Islet precursor cell (in vitro differentiated cells): ENCODE measurements at regions not wholly inside any gene's neighbourhood (a gene's known extent, or its start where the extent isn't known, plus 50 kb on each side); places are given as distances from the start of the nearest gene placed in this dataset.
"Not testable (repeated sequence)": the region's sequence is repeated elsewhere in the genome, so short reads cannot be mapped to it uniquely, and the experiment has no call there.

ENCODE experiments used
- DNase-seq: peaks from one replicate; pipeline ENCODE4 v3.0.0-alpha.2; 2018

DNA sequence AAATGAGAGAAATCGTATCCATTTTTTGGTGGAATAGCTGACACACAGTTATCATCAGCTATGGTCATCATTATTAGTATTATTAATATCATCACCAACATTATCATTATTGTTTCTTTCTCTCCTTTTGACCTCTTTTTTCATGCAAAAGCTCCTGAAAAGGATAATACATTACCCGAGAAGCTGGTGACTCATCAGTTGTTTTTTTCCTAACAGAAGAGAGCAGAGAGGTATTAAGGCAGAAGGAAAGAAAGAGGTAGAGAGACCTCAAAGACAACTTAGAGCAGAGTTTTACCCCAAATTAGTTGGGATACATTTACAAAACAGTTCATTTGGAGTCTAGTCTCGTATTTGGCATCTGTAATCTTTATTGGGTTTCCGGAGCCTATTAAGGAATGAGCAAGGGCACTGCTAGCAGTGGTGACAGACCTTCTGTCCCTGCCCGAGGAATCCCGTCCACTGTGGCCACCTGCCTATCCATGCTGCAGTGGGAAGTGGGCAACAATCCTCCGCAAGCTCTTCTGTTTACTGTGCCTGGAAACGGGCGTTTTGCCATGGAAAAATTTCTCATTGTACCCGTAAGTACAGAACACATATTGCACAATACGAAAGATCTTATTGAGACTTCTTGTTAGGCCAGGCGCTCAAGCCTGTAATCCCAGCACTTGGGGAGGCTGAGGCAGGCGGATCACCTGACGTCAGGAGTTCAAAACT is 170.0 kb upstream of the MKLN1 start:
- DNase-seq: no peak

DNA sequence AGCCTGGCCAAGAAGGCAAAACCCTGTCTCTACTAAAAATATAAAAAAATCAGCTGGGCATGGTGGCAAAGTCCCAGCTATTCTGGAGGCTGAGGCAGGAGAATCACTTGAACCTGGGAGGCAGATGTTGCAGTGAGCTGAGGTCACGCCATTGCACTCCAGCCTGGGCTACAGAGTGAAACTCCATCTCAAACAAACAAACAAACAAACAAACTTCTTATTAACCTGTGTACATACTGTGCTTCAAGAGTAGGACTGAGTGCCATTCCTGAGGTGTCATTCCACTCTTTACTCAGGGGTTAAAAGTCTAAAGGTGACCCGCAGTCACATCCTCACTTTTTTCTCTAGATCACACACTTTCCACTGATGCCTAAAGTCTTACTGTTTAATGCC is 169.4 kb upstream of the MKLN1 start:
- DNase-seq: not testable (repeated sequence)

DNA sequence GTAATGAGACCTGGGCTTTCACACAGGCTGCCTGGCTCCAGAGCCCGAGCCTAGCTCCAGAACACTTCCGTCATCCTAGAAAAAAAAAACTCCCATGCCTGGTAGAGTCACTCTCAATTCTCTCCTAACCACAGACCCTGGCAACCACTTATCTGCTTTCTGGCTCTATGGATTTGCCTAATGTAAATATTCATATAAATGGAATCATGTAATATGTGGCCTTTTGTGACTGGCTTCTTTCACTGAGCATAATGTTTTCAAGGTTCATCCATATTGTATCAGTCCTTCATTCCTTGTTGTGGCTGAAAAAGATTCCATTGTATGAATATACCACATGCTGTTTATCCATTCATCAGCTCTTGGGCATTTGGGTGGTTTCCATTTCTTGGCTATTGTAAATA is 167.7 kb upstream of the MKLN1 start:
- DNase-seq: no peak

DNA sequence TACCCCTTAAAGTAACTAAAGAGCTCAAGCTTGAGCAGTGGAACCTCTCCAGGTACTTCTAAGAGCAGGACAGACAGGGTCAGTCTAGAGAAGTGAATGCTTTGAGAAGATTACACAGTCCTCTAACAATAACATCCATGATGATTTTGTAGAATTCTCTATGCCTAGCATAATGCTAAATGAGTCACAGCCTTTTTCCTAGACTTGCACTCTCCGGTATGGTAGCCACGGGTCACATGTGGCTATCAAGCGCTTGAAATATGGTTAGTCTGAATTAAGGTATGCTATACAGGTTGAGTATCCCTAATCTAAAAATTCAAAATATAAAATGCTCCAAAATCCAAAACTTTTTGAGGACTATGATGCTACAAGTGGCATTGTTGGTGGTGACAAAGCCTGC is 166.6 kb upstream of the MKLN1 start:
- DNase-seq: no peak

DNA sequence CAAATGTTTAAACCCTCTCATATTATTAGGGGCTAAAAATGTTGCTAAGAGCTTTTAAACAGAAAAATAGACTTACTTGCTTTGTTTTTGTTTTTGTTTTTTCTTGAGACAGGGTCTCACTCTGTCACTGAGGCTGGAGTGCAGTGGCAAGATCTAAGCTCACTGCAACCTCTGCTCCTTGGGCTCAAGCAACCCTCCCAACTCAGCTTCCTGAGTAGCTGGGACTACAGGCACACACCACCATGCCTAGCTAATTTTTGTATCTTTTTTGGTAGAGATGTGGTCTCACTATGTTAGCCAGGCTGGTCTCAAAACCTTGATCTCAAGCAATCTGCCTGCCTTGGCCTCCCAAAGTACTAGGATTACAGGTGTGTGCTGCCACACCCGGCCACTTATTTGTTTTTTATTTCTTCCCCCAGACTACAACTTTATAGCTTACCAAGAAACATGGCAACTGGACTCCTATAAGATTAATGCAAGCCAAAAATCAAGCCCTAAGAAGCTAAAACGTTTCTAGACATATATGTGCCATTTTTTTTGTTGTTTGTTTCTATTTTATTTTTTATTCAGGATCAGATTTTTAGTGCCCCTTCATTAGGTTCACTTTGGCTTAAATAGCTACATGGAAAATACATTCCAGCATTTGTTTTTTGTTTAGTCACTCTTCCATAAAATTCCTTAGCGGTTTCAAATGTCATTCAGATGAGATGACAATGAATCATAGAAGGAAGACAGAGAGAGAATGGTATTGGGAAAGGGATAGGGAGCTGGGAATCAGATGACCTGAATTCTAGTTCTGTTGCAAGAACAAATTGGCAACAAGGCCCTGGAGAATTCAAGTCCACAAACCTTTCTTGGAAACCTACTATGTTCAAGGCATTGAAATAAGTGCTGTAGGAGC is 163.4 kb upstream of the MKLN1 start:
- DNase-seq: no peak

DNA sequence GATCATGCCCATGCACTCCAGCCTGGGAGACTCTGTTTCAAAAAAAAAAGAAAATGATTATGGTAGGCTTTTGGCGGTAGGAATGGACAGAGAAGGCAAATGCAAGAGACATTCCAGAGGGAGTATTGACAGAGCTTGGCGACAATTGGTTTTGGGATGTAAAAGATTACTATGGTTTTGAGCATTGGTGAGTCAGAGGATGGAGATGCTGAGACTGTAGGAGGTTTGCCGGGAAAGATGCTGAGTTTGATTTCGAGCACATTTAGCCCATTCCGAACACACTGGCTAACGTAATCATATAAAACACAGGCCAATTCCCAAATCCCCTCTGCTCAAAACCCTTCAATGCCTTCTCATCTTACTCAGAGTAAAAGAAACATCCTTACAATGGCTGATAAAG is 161.6 kb upstream of the MKLN1 start:
- no peak for DNase-seq

DNA sequence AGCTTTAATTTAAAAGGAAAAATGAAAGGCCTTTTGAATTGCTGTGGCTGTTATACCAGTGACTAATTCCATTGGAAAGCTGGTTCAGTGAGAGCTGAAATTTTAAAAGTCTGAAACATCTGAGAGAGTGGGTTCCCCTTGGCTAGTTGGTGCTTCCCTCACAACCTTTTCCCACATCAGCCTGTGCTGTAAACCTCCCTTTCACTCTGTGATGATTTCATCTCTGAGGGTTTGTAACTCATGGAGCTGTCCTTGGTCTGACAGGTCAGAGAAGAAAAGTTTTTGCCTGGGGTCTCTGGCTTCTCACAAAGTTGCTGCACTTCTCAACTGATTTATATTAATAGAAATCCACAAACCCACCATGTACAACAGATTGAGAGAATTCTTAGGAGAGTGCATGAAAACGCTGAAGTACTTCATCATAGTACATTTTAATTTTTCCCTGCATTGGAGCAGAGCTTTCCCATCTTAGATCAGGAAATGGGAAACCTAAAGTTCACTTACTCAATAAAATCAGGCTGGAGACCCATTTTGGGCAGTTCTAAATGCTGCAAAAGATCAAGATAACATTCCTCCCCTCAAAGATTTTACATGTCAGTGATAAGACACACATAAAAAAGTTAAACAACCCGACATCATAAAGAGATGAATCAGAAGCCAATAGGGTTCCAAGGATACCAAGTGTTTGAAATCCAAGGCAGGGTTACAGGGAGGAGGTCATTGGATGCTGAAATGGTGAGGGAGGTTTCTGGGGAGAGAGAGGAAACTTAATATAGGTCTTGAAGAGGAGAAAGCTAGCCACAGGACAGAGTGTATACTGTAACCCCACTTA is 157.0 kb upstream of the MKLN1 start:
- DNase-seq: no peak

DNA sequence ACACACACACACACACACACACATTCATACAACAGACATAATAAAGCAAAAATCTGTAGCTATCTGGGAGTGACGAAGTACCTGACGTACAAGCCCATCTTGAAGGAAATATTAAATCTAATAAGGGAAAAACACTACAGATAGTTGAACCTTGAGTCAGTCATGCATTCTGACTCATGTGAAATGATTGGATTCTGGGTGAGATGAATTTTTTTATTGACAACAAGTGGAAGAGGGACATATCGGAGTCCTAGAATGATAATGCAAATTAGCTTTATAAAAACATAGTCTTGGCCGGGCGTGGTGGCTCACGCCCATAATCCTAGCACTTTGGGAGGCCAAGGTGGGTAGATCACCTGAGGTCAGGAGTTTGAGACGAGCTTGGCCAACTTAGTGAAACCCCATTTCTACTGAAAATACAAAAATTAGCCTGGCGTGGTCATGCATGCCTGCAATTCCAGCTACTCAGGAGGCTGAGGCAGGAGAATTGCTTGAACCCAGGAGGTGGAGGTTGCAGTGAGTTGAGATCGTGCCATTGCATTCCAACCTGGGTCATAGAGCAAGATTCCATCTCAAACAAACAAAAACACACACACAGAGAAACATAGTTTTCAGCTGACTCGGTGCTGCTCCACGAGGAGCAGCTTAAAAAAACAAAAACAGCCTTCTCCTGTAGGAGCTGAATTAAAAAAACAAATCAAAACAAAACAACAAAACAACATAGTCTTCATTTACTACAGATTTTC is 154.4 kb upstream of the MKLN1 start:
- no peak for DNase-seq

DNA sequence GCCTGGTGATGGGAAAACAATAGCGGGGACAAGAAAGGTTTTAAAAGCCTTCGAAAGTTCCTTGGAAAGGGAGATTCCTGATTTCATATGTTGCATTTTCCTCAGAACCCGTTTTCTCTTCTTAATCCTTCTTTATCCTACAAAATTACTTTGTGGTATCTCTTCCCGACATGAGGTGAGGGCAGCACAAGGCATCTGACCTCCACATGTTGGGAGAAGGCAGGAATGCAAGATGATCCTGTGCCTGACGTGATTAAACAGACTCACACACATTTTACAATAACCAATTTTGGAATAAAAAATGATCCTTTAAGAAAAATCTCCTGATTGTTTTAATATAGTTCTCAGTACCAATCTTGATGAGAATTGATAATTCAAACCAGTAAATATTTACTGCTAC is 153.3 kb upstream of the MKLN1 start:
- DNase-seq: no peak

DNA sequence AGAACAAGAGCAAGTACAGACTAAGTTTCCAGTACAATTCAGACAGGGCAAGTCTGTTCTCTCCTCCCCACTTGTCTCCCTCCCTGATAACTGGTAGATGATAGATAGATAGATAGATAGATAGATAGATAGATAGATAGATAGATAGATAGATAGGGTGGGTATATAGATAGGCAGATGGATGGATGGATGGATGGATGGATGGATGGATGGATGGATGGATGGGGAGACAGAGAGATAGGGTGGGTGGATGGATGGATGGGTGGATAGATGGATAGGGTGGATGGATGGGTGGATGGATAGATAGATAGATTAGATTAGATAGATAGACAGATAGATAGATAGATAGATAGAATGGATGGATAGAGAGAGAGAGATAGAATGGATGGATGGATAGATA is 152.8 kb upstream of the MKLN1 start:
- no peak for DNase-seq

DNA sequence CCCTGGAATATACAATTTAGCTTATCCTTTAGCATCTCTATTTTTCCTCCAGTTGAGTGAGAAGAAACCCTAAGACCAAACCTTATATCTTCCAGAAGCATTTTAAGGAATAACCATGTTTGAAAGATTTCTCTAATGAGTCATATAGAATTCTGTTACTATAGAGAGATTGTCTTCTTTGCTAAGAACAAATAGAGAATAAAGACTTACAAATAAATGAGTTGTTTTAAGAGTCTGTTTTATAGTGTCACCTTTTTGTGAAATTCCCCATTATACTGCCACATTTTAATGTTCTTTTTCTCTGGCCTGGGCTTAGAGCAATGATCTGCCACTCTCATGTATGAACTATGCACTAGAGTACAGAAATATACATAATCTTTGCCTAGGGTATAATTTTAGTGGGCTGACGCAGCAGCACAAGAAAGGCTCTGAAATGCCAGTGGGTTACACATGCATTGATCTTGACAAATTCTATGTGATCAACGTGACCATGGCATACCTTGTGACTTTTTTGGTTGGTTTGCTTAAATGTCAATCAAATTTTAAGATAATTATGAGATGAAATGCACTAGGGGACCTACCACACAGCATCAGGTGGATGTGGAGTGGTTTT is 145.1 kb upstream of the MKLN1 start:
- DNase-seq: no peak

DNA sequence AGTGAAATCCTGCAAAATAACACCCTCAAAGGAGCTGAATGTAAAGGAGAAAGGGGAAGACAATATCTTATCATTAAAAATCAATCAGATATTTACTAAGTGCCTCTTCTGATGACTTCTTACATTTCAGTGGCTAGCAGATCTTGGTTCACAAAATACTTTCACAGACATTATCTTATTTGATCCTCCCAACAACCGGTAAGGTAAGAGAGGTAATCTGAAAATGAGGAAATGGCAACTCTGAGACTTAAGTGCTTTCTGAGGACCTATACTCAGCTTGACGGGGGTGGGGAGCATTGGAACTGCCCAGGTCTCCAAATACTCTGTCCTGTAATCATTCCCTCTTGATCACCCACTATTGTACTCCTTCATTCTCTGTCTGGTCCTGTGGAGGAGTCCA is 144.6 kb upstream of the MKLN1 start:
- no peak for DNase-seq

DNA sequence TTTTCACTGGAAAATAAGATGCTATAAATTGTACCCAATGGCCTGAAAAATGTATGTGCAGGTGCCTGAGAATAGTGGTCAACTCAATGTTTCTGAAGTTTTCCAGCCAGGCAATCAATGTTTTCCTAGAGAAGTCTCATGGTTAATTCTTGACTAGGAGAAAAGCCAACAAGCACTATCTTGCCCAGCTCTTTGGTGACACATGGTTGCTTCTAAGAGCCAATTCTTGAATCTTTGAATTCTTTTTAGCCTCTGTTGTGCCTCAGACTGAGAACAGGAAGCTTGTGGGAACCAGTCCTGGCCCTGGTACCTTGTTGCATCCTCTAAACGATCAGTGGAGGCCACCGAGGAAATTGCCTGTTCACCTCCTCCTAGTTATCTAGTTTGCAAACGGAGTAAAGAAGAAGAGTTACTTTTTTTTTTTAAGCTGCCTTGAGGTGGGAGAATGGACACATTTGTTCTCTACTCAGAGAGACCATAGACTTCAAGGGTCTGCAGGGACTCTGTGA is 144.0 kb upstream of the MKLN1 start:
- no peak for DNase-seq

DNA sequence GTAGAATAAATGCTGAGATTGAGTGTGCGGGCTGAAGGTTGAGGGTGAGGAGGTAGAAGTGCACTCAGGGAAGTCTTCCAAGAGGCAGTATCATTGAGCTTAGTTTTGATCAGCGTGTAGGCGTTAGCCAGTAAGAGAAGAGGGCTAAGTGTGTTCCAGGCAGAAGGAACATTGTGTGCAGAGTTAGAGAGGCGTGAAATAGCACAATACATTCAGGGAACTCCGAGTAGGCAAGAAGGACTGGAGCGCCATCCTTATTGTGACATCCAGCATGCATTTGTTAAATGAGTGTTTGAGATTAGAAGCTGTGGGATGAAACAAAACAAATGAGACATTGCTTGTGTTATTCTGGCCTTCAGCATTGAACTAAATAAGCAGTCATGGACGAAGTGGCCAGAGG is 140.9 kb upstream of the MKLN1 start:
- no peak for DNase-seq

DNA sequence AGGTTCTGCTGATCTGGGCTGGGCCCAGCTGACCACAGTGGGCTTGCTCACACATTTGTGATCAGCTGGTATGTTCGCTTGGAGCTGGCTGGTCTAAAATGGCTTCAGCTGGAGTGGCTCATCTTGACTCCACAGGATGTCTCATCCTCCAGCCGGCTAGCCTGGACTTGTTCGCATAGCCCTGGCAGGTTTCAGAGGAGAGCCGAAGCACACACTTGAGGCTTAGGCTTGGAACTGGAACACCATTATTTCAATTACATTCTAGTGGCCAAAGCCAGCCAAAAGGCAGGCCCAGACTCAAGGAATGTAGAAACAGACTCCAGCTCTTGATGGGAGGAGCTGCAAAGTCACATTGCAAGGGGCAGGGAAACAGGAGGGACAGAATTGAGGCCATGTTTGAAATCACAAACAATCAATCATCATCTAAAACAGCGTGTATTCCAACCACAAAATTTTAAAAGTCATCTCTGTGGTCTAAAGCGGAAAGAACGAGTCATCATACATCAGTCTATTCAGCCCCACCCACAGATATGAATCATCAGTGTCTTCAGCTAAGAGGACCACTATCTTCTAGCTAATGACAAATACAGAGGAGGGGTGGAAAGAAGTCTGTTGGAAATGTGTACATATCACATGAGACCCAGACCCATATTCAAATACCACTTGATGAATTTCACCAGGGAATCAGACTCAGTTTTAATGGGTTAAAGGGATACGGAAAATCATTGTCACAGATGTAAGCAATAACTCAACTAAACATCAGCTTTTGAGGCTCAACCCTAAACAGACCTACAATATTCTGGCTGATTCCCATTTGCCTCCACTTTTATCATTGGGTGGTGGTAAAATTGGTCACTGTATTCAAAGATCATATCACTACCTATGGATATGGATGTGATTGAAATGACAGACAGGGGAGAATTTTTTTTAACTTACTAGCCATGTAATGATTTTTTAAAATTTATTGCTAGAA is 139.0 kb upstream of the MKLN1 start:
- peak; percentile 66 for DNase-seq

DNA sequence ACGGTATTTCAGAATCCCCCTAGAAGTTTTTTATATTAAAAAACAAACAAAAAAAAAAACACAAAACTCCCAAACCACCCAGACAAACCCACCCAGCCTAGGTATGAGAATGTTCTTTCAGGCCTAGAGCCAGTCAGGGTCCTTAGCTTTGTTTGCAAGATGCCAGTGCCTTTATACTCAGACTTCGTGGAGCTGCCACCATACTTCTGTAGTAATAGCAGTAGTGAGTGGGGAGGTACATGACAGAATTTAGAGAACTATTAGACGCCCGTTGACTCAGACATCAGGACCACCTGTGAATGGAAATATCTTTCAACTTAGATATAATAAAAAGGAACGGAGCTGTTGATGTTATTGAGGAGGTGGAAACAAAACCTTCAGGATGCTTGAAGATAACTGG is 138.2 kb upstream of the MKLN1 start:
- DNase-seq: no peak

DNA sequence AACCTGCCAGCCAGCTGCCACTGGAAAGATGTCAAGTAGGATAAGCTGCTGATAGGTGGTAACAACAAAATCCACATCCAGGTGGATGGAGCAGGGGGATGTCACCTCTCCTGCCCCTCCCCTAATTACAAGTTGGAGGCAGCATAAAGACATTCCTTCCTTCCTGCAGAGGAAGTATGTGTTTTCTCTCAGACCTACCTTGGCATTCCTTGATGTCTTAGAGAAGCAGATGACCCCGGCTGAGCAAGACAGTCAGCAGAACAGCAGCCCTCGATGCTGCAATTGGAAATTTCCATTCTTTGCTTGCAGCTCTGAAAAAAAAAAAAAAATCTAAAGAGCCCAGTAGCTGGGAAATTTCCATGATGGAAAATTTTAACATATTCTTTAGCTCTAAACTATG is 137.5 kb upstream of the MKLN1 start:
- DNase-seq: peak; percentile 73

DNA sequence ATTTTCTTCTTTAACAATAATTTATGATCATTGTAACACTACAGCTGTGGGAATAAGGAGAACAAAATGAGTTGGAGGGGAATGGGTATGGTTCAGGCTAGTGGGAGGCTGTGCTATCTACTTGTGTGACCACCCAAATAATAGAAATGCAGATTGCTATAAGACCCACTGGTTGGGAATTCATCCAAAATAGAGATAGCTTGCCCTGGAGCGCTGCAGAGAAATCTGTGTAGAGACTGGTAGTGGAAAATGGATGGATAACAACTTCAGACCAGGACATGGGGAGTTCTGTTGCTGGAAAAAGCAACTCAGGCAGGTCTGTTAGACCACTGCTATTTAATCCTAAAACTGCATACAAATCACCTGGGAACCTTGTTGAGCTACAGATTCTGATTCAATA is 137.1 kb upstream of the MKLN1 start:
- no peak for DNase-seq

DNA sequence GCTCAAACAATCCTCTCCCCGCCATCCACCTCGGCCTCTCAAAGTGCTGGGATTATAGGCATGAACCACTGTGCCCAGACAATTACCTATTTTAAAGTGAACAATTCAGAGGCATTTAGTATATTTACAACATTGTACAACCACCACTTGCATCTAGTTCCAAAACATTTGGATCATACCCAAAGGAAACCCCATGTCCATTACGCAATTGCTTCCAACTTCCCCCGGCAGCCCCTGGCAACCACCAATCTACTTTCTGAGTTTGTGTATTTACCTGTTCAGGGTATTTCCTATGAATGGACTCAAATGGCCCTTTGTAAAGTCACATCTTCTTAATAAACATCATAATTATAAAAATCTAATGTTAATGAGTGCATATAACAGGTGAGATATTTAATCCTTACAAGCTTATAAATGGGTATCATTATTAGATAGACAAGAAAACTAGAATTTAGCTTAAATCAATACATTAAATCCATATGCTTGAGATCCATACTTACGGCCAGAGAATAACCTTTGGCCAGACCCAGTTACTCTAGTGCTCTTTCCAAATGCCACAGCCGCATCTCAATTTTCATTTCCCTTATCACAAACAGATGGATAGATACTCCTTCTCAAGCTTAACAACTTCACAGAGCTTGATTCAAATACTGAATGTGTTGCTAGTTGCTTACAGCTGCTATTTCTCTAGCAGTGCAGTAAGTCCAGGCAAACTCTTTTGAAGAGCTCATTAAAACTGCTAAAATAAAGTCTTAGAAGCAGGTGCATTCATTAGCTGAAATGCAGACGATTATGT is 133.4 kb upstream of the MKLN1 start:
- DNase-seq: no peak

DNA sequence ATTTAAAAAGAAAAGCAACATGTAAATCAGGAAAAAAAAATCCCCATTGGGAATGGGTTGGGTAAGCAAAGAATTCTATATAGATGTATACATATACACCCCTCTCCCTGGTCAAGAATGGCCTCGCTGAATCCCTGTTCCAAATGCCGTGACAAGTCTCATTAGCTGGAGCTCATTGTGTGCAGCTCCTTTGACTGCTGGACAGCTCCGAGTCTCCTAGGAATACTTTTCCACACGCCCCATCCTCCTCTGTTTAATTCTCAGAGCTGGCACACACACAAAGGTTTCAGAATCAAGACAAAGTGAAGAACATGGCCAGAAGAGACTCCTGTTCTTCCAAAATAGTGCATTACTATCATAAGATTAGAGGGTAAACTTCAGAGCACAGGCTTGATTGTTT is 130.9 kb upstream of the MKLN1 start:
- DNase-seq: peak; percentile 65
